H9 (cell line): ENCODE measurements at regions not wholly inside any gene's neighbourhood (a gene's known extent, or its start where the extent isn't known, plus 50 kb on each side); places are given as distances from the start of the nearest gene placed in this dataset.

Experiments
- DNase-seq: peaks from one replicate; pipeline ENCODE4 v3.0.0-alpha.2; 2017
- H2AFZ ChIP-seq: one replicate; pipeline ENCODE4 v1.6.1; 2013; ENCODE audit warnings: mild to moderate bottlenecking, low read length, control low read depth, moderate library complexity
- H2AK5ac ChIP-seq: 2 replicates; pipeline ENCODE4 v1.6.1; 2013; ENCODE audit warnings: low read length, control low read depth, mixed read lengths; ENCODE audit not compliant: insufficient read length
- H2BK120ac ChIP-seq: one replicate; pipeline ENCODE4 v1.6.1; 2013; ENCODE audit warnings: low read depth, mild to moderate bottlenecking, low read length, control low read depth, inconsistent platforms; ENCODE audit not compliant: poor library complexity, severe bottlenecking
- H2BK12ac ChIP-seq: 2 replicates; pipeline ENCODE4 v1.6.1; 2013; ENCODE audit warnings: low read length, control low read depth, mixed read lengths, low read depth; ENCODE audit not compliant: insufficient read length
- H2BK15ac ChIP-seq: 2 replicates; pipeline ENCODE4 v1.6.1; 2013; ENCODE audit warnings: low read depth, low read length, control low read depth
- H2BK20ac ChIP-seq: one replicate; pipeline ENCODE4 v1.6.1; 2013; ENCODE audit warnings: low read depth, mild to moderate bottlenecking, low read length, control low read depth, inconsistent platforms; ENCODE audit not compliant: poor library complexity, severe bottlenecking
- H2BK5ac ChIP-seq: 2 replicates; pipeline ENCODE4 v1.6.1; 2013; ENCODE audit warnings: low read length, control low read depth, mixed read lengths; ENCODE audit not compliant: insufficient read length
- H3K14ac ChIP-seq: 2 replicates; pipeline ENCODE4 v1.6.1; 2013; ENCODE audit warnings: low read length, control low read depth; ENCODE audit not compliant: insufficient read depth
- H3K18ac ChIP-seq: 2 replicates; pipeline ENCODE4 v1.6.1; 2013; ENCODE audit warnings: low read depth, mild to moderate bottlenecking, mixed read lengths, low read length, control low read depth; ENCODE audit not compliant: insufficient read length
- H3K23ac ChIP-seq: 2 replicates; pipeline ENCODE4 v1.6.1; 2013; ENCODE audit warnings: low read length, control low read depth, mixed read lengths, low read depth; ENCODE audit not compliant: insufficient read length
- H3K23me2 ChIP-seq: 2 replicates; pipeline ENCODE4 v1.6.1; 2013; ENCODE audit warnings: low read depth, mild to moderate bottlenecking, mixed read lengths, low read length, control low read depth; ENCODE audit not compliant: insufficient read length, poor library complexity, severe bottlenecking
- H3K27ac ChIP-seq: 2 replicates; pipeline ENCODE4 v1.5.1; 2013; ENCODE audit warnings: low read length, control low read depth, mixed read lengths, low read depth; ENCODE audit not compliant: insufficient read length
- H3K27me3 ChIP-seq: 2 replicates; pipeline ENCODE4 v1.6.1; 2013; ENCODE audit warnings: low read length, control low read depth, inconsistent platforms; ENCODE audit not compliant: insufficient read depth
- H3K4ac ChIP-seq: 2 replicates; pipeline ENCODE4 v1.6.1; 2013; ENCODE audit warnings: low read depth, mild to moderate bottlenecking, control low read depth, inconsistent platforms, low read length, moderate library complexity
- H3K4me1 ChIP-seq: 2 replicates; pipeline ENCODE4 v1.6.1; 2013; ENCODE audit warnings: low read length, control low read depth, inconsistent platforms; ENCODE audit not compliant: insufficient read depth
- H3K4me2 ChIP-seq: 2 replicates; pipeline ENCODE4 v1.6.1; 2013; ENCODE audit warnings: low read length, control low read depth, mixed read lengths; ENCODE audit not compliant: insufficient read length, insufficient read depth
- H3K56ac ChIP-seq: 2 replicates; pipeline ENCODE4 v1.6.1; 2013; ENCODE audit warnings: low read depth, mild to moderate bottlenecking, mixed read lengths, low read length, control low read depth; ENCODE audit not compliant: insufficient read length
- H3K79me1 ChIP-seq: 2 replicates; pipeline ENCODE4 v1.6.1; 2013; ENCODE audit warnings: low read depth, mild to moderate bottlenecking, moderate library complexity, low read length, control low read depth, inconsistent platforms; ENCODE audit not compliant: insufficient read depth, poor library complexity, severe bottlenecking
- H3K79me2 ChIP-seq: 2 replicates; pipeline ENCODE4 v1.6.1; 2013; ENCODE audit warnings: low read length, control low read depth, inconsistent platforms; ENCODE audit not compliant: insufficient read depth
- H3K9ac ChIP-seq: 2 replicates; pipeline ENCODE4 v1.6.1; 2013; ENCODE audit warnings: low read length, control low read depth, mixed read lengths; ENCODE audit not compliant: insufficient read length; ENCODE audit errors: extremely low read depth
- H3K9me3 ChIP-seq: one replicate; pipeline ENCODE4 v1.6.1; 2013; ENCODE audit warnings: low read depth, low read length, inconsistent platforms; ENCODE audit not compliant: control insufficient read depth
- H3T11ph ChIP-seq: one replicate; pipeline ENCODE4 v1.6.1; 2013; ENCODE audit warnings: mild to moderate bottlenecking, low read length, control low read depth, inconsistent platforms
- H4K20me1 ChIP-seq: one replicate; pipeline ENCODE4 v1.6.1; 2013; ENCODE audit not compliant: control insufficient read depth, insufficient read length, insufficient read depth
- H4K5ac ChIP-seq: 2 replicates; pipeline ENCODE4 v1.6.1; 2013; ENCODE audit warnings: low read depth, mild to moderate bottlenecking, mixed read lengths, low read length, control low read depth; ENCODE audit not compliant: insufficient read length
- H4K8ac ChIP-seq: replicated peaks from 2 replicates; pipeline ENCODE4 v1.6.1; 2013; ENCODE audit warnings: low read length, control low read depth, mixed read lengths, low read depth; ENCODE audit not compliant: insufficient read length
- H4K91ac ChIP-seq: 2 replicates; pipeline ENCODE4 v1.6.1; 2013; ENCODE audit warnings: low read depth, mild to moderate bottlenecking, moderate library complexity, mixed read lengths, low read length, control low read depth; ENCODE audit not compliant: insufficient read length
- H3K27ac Mint-ChIP-seq, 3 experiments: 2 replicates in 2 of 3; 3 replicates in 1 of 3; pipeline ENCODE4 v1.8.0; 2020 to 2021; ENCODE audit warnings: mixed read lengths in 3 of 3, mild to moderate bottlenecking in 1 of 3, moderate library complexity in 1 of 3
- H3K27me3 Mint-ChIP-seq: 2 replicates; pipeline ENCODE4 v1.8.0; 2021; ENCODE audit warnings: low read depth, mild to moderate bottlenecking, moderate library complexity, mixed read lengths
- H3K36me3 Mint-ChIP-seq, 3 experiments: 2 replicates in 2 of 3; 3 replicates in 1 of 3; pipeline ENCODE4 v1.8.0; 2020 to 2021; ENCODE audit warnings: low read depth in 3 of 3, mixed read lengths in 3 of 3; ENCODE audit not compliant: insufficient read depth in 1 of 3
- H3K4me1 Mint-ChIP-seq, 2 experiments: 2 replicates each; pipeline ENCODE4 v1.8.0; 2020; ENCODE audit warnings: mixed read lengths in 2 of 2
- H3K4me3 Mint-ChIP-seq, 2 experiments: 2 replicates in 1 of 2; 3 replicates in 1 of 2; pipeline ENCODE4 v1.8.0; 2020 to 2021; ENCODE audit warnings: mild to moderate bottlenecking in 2 of 2, mixed read lengths in 2 of 2, moderate library complexity in 1 of 2
- H3K9me3 Mint-ChIP-seq, 2 experiments: 2 replicates in 1 of 2; 3 replicates in 1 of 2; pipeline ENCODE4 v1.8.0; 2020; ENCODE audit warnings: mild to moderate bottlenecking in 2 of 2, mixed read lengths in 2 of 2, moderate library complexity in 1 of 2
- CTCF ChIP-seq: fragments of 200-600 bp; sonication (generic); conservative IDR thresholded peaks from 3 replicates; pipeline ENCODE4 v1.8.0; 2021; ENCODE audit warnings: antibody characterized with exemption, mild to moderate bottlenecking
- WGBS: extraction: QIAGEN DNeasy Blood & Tissue Kit; methylation state at CpG from one replicate; pipeline ENCODE4 v1.1.7; 2013; ENCODE audit warnings: missing lambda C conversion rate, low lambda C conversion rate, mixed read lengths; ENCODE audit not compliant: insufficient read length; ENCODE audit errors: extremely low coverage; 5-methylcytosine and 5-hydroxymethylcytosine counted together

- no peak overlapping the region for H4K5ac ChIP-seq
These were observed 100.6 kb upstream of the CREB5 start for GRCh38 chr7:28311670-28312069.

More at GRCh38 chr7:28311670-28312069, 100.6 kb upstream of the CREB5 start:
- Histone ChIP-seq H3K14ac (no peak overlapping the region), H3T11ph (no peak overlapping the region), H3K4me2 (no peak overlapping the region), H2AK5ac (no peak overlapping the region), H3K27ac (no peak overlapping the region), H2BK120ac (no peak overlapping the region), H3K18ac (no peak overlapping the region), H3K23ac (no peak overlapping the region), H3K4me1 (peaks cover 4% of the 10 kb centered on the region; the same call in 1 of the 2 replicates), H2BK20ac (no peak overlapping the region), H2BK15ac (no peak overlapping the region), H3K56ac (no peak overlapping the region), H3K9ac (no peak overlapping the region), H3K79me1 (no peaks in the 10 kb centered on the region), H2BK12ac (no peak overlapping the region), H4K20me1 (no peaks in the 10 kb centered on the region), H2BK5ac (no peak overlapping the region), H3K79me2 (no peaks in the 10 kb centered on the region), H4K91ac (no peak overlapping the region), H3K4ac (no peak overlapping the region), H3K27me3 (no peaks in the 10 kb centered on the region), H2AFZ (no peak overlapping the region), H3K23me2 (no peaks in the 10 kb centered on the region), H4K8ac (no peak overlapping the region), H3K9me3 (no peaks in the 10 kb centered on the region)
- no CpG with 5 or more reads among the region's 12 CpGs for WGBS
- Mint-ChIP-seq H3K36me3 (no peaks in the 10 kb centered on the region; a peak in 1 of 7 replicates), H3K27ac (no peak overlapping the region), H3K9me3 (no peaks in the 10 kb centered on the region), H3K4me1 (peaks cover 13 to 16% of the 10 kb centered on the region in 2 experiments), H3K27me3 (peaks cover 7% of the 10 kb centered on the region), H3K4me3 (no peak overlapping the region)
- no peak for TF ChIP-seq CTCF
- peak; percentile 59 for DNase-seq
